ENCODE measurements at regions not wholly inside any gene's neighbourhood (a gene's known extent, or its start where the extent isn't known, plus 50 kb on each side); places are given as distances from the start of the nearest gene placed in this dataset.

DNA sequence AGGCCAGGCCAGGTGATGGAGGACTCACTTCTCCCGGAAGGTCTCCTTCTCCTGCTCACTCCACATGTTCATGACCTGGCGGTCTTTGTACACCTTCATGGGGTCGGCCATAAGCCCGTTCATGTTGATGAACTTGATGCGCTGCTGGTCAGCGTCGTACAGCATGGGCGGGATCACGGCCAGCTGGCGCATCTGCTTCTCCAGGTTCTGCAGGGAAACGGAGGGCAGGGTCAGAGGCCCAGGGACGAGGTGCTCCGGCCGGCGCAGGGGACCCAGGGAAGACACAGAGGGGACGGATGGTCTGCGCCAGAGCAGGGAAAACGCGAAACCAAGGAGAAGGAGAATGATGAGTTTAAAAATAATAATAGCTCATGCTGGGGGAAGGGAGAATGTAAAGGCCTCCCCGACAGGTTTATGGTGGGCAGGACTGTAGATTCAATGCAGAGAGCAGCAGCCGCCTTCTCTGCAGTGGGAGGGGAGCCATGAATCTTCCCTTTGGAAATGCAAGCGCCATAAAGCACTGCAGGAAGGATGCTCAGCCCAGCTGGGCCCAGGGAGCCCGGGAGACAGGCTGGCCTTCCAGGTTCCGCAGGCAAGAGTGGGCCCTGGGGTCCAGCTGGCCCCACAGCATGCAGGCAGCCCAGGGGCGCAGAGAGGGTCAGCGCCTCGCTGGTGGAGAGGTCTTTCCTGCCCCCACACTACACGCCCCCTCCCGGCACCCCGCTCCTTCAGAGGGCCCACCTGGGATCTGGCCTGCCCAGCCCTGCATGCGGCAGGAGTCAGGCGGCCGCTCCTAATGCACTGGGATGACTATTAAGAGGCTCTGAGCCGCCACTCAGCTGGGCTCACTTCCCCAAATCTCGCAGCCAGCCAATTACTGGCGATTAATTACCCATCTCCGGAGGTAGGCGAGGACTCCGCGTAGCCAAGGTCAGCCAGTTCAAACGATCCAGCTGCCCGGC, 132.0 kb downstream of the RFLNA start:
- no peak overlapping the region for H2AFZ ChIP-seq (ENCODE audit: insufficient read depth, low read depth, low read length, poor library complexity, severe bottlenecking)
- peaks cover 97% of the 10 kb centered on the region for H4K20me1 ChIP-seq (ENCODE audit: insufficient read depth, low read length)
- Mint-ChIP-seq H3K27me3 (ENCODE audit: low read depth in 3 of 3) (peaks cover 0 to 4% (median 0%) of the 10 kb centered on the region in 3 donors), H3K27ac (peak overlapping the region in 2 of 7 donors; percentile 49 to 65), H3K9me3 (no peaks in the 10 kb centered on the region), H3K36me3 (peaks cover 69 to 88% of the 10 kb centered on the region in 2 donors), H3K4me1 (peaks cover 15% of the 10 kb centered on the region), H3K4me3 (no peak overlapping the region)
- intact Hi-C loops (cut with micrococcal nuclease), result no loop called here
- H3K27ac ChIP-seq (ENCODE audit: low read depth in 1 of 2, low read length in 2 of 2), result no peak overlapping the region
- H3K9ac ChIP-seq (ENCODE audit: insufficient read depth, low read length, poor library complexity, severe bottlenecking), result no peak overlapping the region
- H3K27me3 ChIP-seq (ENCODE audit: control insufficient read depth in 2 of 2, insufficient read depth in 2 of 2, low read length in 2 of 2), result no peaks in the 10 kb centered on the region
- DNase-seq, result peak in 2 of 3 donors; percentile 5 to 35
- H3K36me3 ChIP-seq (replicated peaks in 1 of 2; ENCODE audit: control insufficient read depth in 1 of 2, insufficient read depth in 2 of 2, low read length in 2 of 2), result peaks cover 86 to 93% of the 10 kb centered on the region in 2 donors
- H3K4me2 ChIP-seq (replicated peaks; ENCODE audit: extremely low read depth, low read length, poor library complexity, severe bottlenecking), result no peak overlapping the region
- peaks cover 8 to 11% of the 10 kb centered on the region in 2 donors for H3K4me1 ChIP-seq (ENCODE audit: control insufficient read depth in 1 of 2, insufficient read depth in 2 of 2, low read length in 2 of 2)
- H3K4me3 ChIP-seq (replicated peaks in 1 of 3; ENCODE audit: low read depth in 2 of 3, low read length in 3 of 3), result no peak overlapping the region
- TF ChIP-seq, protein P1, sequence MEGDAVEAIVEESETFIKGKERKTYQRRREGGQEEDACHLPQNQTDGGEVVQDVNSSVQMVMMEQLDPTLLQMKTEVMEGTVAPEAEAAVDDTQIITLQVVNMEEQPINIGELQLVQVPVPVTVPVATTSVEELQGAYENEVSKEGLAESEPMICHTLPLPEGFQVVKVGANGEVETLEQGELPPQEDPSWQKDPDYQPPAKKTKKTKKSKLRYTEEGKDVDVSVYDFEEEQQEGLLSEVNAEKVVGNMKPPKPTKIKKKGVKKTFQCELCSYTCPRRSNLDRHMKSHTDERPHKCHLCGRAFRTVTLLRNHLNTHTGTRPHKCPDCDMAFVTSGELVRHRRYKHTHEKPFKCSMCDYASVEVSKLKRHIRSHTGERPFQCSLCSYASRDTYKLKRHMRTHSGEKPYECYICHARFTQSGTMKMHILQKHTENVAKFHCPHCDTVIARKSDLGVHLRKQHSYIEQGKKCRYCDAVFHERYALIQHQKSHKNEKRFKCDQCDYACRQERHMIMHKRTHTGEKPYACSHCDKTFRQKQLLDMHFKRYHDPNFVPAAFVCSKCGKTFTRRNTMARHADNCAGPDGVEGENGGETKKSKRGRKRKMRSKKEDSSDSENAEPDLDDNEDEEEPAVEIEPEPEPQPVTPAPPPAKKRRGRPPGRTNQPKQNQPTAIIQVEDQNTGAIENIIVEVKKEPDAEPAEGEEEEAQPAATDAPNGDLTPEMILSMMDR (IDR thresholded peaks at IDR 0.05), result no peak
- H3K9me3 ChIP-seq (replicated peaks in 1 of 2; ENCODE audit: control insufficient read depth in 1 of 2, insufficient read depth in 1 of 2, low read length in 2 of 2), result no peaks in the 10 kb centered on the region
- peaks cover 4% of the 10 kb centered on the region for H3K79me2 ChIP-seq (ENCODE audit: insufficient read depth, low read length)
- WGBS (ENCODE audit: insufficient coverage), result 85% methylated on average over 34 of the region's 42 CpGs

DNA sequence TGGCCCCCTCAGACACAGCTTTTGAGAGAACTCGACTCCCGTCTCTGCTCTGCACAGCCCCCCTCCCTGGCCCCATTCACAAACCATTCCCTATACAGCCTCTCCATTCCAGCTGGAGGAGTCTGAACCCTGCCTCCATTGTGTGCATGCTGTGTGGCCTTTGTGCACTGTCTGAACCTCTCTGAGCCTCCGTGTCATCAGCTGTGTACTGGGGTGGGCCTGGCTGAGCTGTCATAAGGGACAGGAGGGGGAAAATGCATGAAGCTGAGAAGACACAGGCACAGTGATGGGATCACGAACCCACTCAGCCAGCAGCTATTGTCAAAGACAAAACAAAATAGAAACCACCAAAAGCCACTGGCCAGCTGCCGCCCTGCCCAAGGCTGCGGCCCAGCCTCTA, 130.8 kb downstream of the RFLNA start:
- TF ChIP-seq, protein P1 (IDR thresholded peaks at IDR 0.05), result no peak
- peaks cover 96% of the 10 kb centered on the region for H4K20me1 ChIP-seq (ENCODE audit: insufficient read depth, low read length)
- intact Hi-C loops (cut with micrococcal nuclease), result no loop called here
- no peaks in the 10 kb centered on the region for H3K9me3 ChIP-seq (replicated peaks in 1 of 2; ENCODE audit: control insufficient read depth in 1 of 2, insufficient read depth in 1 of 2, low read length in 2 of 2)
- no peak overlapping the region for H3K4me3 ChIP-seq (replicated peaks in 1 of 3; ENCODE audit: low read depth in 2 of 3, low read length in 3 of 3)
- peaks cover 92 to 98% of the 10 kb centered on the region in 2 donors for H3K36me3 ChIP-seq (replicated peaks in 1 of 2; ENCODE audit: control insufficient read depth in 1 of 2, insufficient read depth in 2 of 2, low read length in 2 of 2)
- H3K27ac ChIP-seq (ENCODE audit: low read depth in 1 of 2, low read length in 2 of 2), result no peak overlapping the region
- Mint-ChIP-seq H3K4me1 (peaks cover 9% of the 10 kb centered on the region), H3K27me3 (ENCODE audit: low read depth in 3 of 3) (peaks cover 0 to 4% (median 0%) of the 10 kb centered on the region in 3 donors), H3K4me3 (no peak overlapping the region), H3K9me3 (no peaks in the 10 kb centered on the region), H3K36me3 (peaks cover 73 to 94% of the 10 kb centered on the region in 2 donors), H3K27ac (peak overlapping the region in 2 of 7 donors; percentile 0 to 52)
- 94% methylated on average over 5 of the region's 6 CpGs for WGBS (ENCODE audit: insufficient coverage)
- no peaks in the 10 kb centered on the region for H3K27me3 ChIP-seq (ENCODE audit: control insufficient read depth in 2 of 2, insufficient read depth in 2 of 2, low read length in 2 of 2)
- no peak overlapping the region for H3K4me2 ChIP-seq (replicated peaks; ENCODE audit: extremely low read depth, low read length, poor library complexity, severe bottlenecking)
- no peak overlapping the region for H3K9ac ChIP-seq (ENCODE audit: insufficient read depth, low read length, poor library complexity, severe bottlenecking)
- no peak for DNase-seq
- H2AFZ ChIP-seq (ENCODE audit: insufficient read depth, low read depth, low read length, poor library complexity, severe bottlenecking), result no peak overlapping the region
- H3K4me1 ChIP-seq (ENCODE audit: control insufficient read depth in 1 of 2, insufficient read depth in 2 of 2, low read length in 2 of 2), result peaks cover 6% of the 10 kb centered on the region in 2 donors
- no peaks in the 10 kb centered on the region for H3K79me2 ChIP-seq (ENCODE audit: insufficient read depth, low read length)
